ENCODE measurements at regions not wholly inside any gene's neighbourhood (a gene's known extent, or its start where the extent isn't known, plus 50 kb on each side); places are given as distances from the start of the nearest gene placed in this dataset.
"Not testable (repeated sequence)": the region's sequence is repeated elsewhere in the genome, so short reads cannot be mapped to it uniquely, and the experiment has no call there.

- Histone ChIP-seq H2BK120ac (ENCODE audit: low read depth, low read length) (no peak overlapping the region), H3K14ac (replicated peaks; ENCODE audit: low read depth, low read length) (no peak overlapping the region), H2AK9ac (replicated peaks; ENCODE audit: low read depth, low read length, poor library complexity) (no peak overlapping the region), H3K4me2 (ENCODE audit: low read depth, low read length) (no peak overlapping the region), H4K20me1 (ENCODE audit: insufficient read depth, low read length) (no peaks in the 10 kb centered on the region), H3K9me1 (ENCODE audit: insufficient read depth, low read length) (no peaks in the 10 kb centered on the region), H4K8ac (ENCODE audit: low read depth in 2 of 2, low read length in 2 of 2) (no peak overlapping the region), H3K27me3 (ENCODE audit: control insufficient read depth, insufficient read depth, low read length) (peaks cover 2% of the 10 kb centered on the region), H3K4ac (ENCODE audit: low read depth, low read length) (no peak overlapping the region), H2BK5ac (ENCODE audit: low read depth, low read length, poor library complexity, severe bottlenecking) (no peak overlapping the region), H3K4me3 (ENCODE audit: insufficient read depth, low read depth, low read length) (no peak overlapping the region), H4K91ac (ENCODE audit: insufficient read depth, low read depth, low read length) (no peak overlapping the region), H2BK20ac (ENCODE audit: low read depth, low read length) (no peak overlapping the region), H3K9ac (ENCODE audit: low read depth, low read length) (no peak overlapping the region), H2BK15ac (ENCODE audit: low read depth, low read length) (no peak overlapping the region), H3K23ac (ENCODE audit: low read depth, low read length) (no peak overlapping the region), H3K56ac (ENCODE audit: extremely low read depth, insufficient read depth, low read length) (no peak overlapping the region), H4K5ac (ENCODE audit: low read depth, low read length) (no peak overlapping the region), H3K79me1 (ENCODE audit: low read depth in 1 of 2, low read length in 2 of 2) (no peaks in the 10 kb centered on the region), H3K9me3 (ENCODE audit: control insufficient read depth, insufficient read depth, low read length) (no peaks in the 10 kb centered on the region), H2AK5ac (ENCODE audit: low read depth, low read length) (no peak overlapping the region), H2AFZ (replicated peaks; ENCODE audit: low read length, poor library complexity) (no peak overlapping the region), H3K4me1 (ENCODE audit: control insufficient read depth, insufficient read depth, low read length) (no peaks in the 10 kb centered on the region), H3K27ac (ENCODE audit: insufficient read depth, low read length) (no peak overlapping the region), H3K18ac (ENCODE audit: low read depth, low read length) (no peak overlapping the region), H3K36me3 (ENCODE audit: control insufficient read depth, insufficient read depth, low read length) (no peaks in the 10 kb centered on the region)
- no TSS peak for BruUV-seq (replicated peaks)
- 62% methylated on average over 5 of the region's 21 CpGs; no CpG with 5 or more reads in 1 of the 2 experiments for WGBS, 2 experiments (ENCODE audit: extremely low coverage in 2 of 2, insufficient read length in 1 of 2)
- ChIA-PET CTCF (no interaction called here), POLR2A (ENCODE audit: unreplicated experiment) (no interaction called here)
- ATAC-seq (ENCODE audit: low read depth), result no peak
- dilution Hi-C loops (cut with HindIII; ENCODE audit: low sequenced_read_pairs, unreplicated experiment) (no loop called here), in situ Hi-C loops (cut with MboI; ENCODE audit: low sequenced_read_pairs) (no loop called here), intact Hi-C loops (cut with micrococcal nuclease) (no loop called here)
- no peak for TF ChIP-seq RFX5 (IDR thresholded peaks at IDR 0.05; ENCODE audit: low read depth, low read length)
- no peak for TF ChIP-seq RCOR1 (IDR thresholded peaks at IDR 0.05; ENCODE audit: insufficient replicate concordance, low read length)
- TF ChIP-seq CTCF (conservative IDR thresholded peaks at IDR 0.05; ENCODE audit: low read depth, low read length), result no peak
- DNase-seq, result no peak
These were observed 122.6 kb downstream of the IGLL1 start for GRCh38 chr22:23457380-23457985.

DNA sequence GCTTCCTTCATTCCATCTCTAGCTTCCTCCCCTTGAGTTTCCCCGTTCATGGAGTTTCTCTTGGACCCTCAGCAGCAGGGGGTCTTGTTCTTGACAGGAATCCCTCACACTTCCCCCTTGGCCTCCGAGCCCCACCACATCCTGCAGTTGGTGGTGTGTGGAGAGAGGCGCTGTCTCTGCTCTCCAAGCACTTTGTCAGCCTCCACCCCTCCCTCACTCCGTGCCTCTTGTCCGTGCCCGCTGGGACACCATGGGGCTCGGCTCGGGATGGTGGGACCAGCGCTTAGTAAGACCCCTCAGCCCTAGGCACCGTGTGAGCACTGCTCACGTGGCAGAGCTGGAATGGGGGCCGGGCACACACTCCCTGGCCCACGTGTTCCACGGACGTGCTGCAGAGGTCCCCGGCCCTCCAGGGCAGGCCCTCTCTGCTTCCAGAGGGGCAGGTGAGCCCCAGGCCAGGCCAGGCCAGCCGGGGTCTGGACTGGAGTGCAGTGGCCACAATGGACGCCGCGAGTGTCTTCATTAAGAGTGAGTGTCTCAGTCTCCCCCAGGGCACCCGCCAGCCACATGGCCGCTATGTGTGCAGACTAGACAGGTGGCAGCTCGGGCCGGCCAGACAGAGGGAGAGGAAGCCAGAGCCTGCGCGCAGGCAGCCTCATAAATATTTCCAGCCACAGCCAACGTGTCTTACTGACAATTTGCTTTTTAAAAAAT, 123.3 kb downstream of the IGLL1 start:
- H2AK9ac ChIP-seq (replicated peaks; ENCODE audit: low read depth, low read length, poor library complexity); H3K9me1 ChIP-seq (ENCODE audit: insufficient read depth, low read length); in situ Hi-C loops (cut with MboI; ENCODE audit: low sequenced_read_pairs); H4K8ac ChIP-seq (ENCODE audit: low read depth in 2 of 2, low read length in 2 of 2); H3K79me1 ChIP-seq (ENCODE audit: low read depth in 1 of 2, low read length in 2 of 2); H3K14ac ChIP-seq (replicated peaks; ENCODE audit: low read depth, low read length); H3K4me2 ChIP-seq (ENCODE audit: low read depth, low read length); H2BK120ac ChIP-seq (ENCODE audit: low read depth, low read length); H3K36me3 ChIP-seq (ENCODE audit: control insufficient read depth, insufficient read depth, low read length); H2AK5ac ChIP-seq (ENCODE audit: low read depth, low read length); dilution Hi-C loops (cut with HindIII; ENCODE audit: low sequenced_read_pairs, unreplicated experiment); H4K5ac ChIP-seq (ENCODE audit: low read depth, low read length); BruUV-seq (replicated peaks); H4K91ac ChIP-seq (ENCODE audit: insufficient read depth, low read depth, low read length); H3K4me1 ChIP-seq (ENCODE audit: control insufficient read depth, insufficient read depth, low read length); H4K20me1 ChIP-seq (ENCODE audit: insufficient read depth, low read length); H3K56ac ChIP-seq (ENCODE audit: extremely low read depth, insufficient read depth, low read length); H3K4me3 ChIP-seq (ENCODE audit: insufficient read depth, low read depth, low read length); H3K4ac ChIP-seq (ENCODE audit: low read depth, low read length); H2BK5ac ChIP-seq (ENCODE audit: low read depth, low read length, poor library complexity, severe bottlenecking); H3K23ac ChIP-seq (ENCODE audit: low read depth, low read length); intact Hi-C loops (cut with micrococcal nuclease); H3K27me3 ChIP-seq (ENCODE audit: control insufficient read depth, insufficient read depth, low read length); CTCF ChIA-PET; H2BK15ac ChIP-seq (ENCODE audit: low read depth, low read length); H3K9me3 ChIP-seq (ENCODE audit: control insufficient read depth, insufficient read depth, low read length); H2BK20ac ChIP-seq (ENCODE audit: low read depth, low read length); H3K18ac ChIP-seq (ENCODE audit: low read depth, low read length); H3K9ac ChIP-seq (ENCODE audit: low read depth, low read length); H2AFZ ChIP-seq (replicated peaks; ENCODE audit: low read length, poor library complexity); POLR2A ChIA-PET (ENCODE audit: unreplicated experiment); DNase-seq; H3K27ac ChIP-seq (ENCODE audit: insufficient read depth, low read length); ATAC-seq (ENCODE audit: low read depth): not testable (repeated sequence)
- 7% methylated on average over 8 of the region's 27 CpGs; no CpG with 5 or more reads in 1 of the 2 experiments for WGBS, 2 experiments (ENCODE audit: extremely low coverage in 2 of 2, insufficient read length in 1 of 2)

Measured in IMR-90 (cell line).